Neuronal stem cell (in vitro differentiated cells): ENCODE measurements at regions not wholly inside any gene's neighbourhood (a gene's known extent, or its start where the extent isn't known, plus 50 kb on each side); places are given as distances from the start of the nearest gene placed in this dataset.

Source experiments
- DNase-seq: peaks from one replicate; pipeline ENCODE4 v3.0.0-alpha.2; 2013; ENCODE audit warnings: low spot score
- H2AFZ ChIP-seq: one replicate; pipeline ENCODE4 v1.6.1; 2013; ENCODE audit warnings: mild to moderate bottlenecking, low read length, inconsistent platforms
- H2AK5ac ChIP-seq: 2 replicates; pipeline ENCODE4 v1.6.1; 2013; ENCODE audit warnings: low read depth, mild to moderate bottlenecking, inconsistent platforms, low read length, moderate library complexity, mixed read lengths
- H2BK120ac ChIP-seq: 2 replicates; pipeline ENCODE4 v1.6.1; 2013; ENCODE audit warnings: low read depth, mild to moderate bottlenecking, inconsistent platforms, low read length, moderate library complexity, mixed read lengths
- H2BK12ac ChIP-seq: one replicate; pipeline ENCODE4 v1.6.1; 2013; ENCODE audit warnings: low read length, inconsistent platforms
- H2BK15ac ChIP-seq: 2 replicates; pipeline ENCODE4 v1.6.1; 2013; ENCODE audit warnings: mild to moderate bottlenecking, low read length, inconsistent platforms, mixed read lengths
- H2BK5ac ChIP-seq: one replicate; pipeline ENCODE4 v1.6.1; 2013; ENCODE audit warnings: inconsistent platforms, mild to moderate bottlenecking, low read length, moderate library complexity
- H3K14ac ChIP-seq: one replicate; pipeline ENCODE4 v1.6.1; 2013; ENCODE audit warnings: low read length, inconsistent platforms
- H3K18ac ChIP-seq: 2 replicates; pipeline ENCODE4 v1.6.1; 2013; ENCODE audit warnings: low read length, inconsistent platforms
- H3K23ac ChIP-seq: 2 replicates; pipeline ENCODE4 v1.6.1; 2013; ENCODE audit warnings: low read depth, mild to moderate bottlenecking, mixed read lengths, low read length, inconsistent platforms; ENCODE audit not compliant: poor library complexity
- H3K27ac ChIP-seq: replicated peaks from 3 replicates; pipeline ENCODE4 v1.5.1; 2013; ENCODE audit warnings: low read length, inconsistent platforms
- H3K27me3 ChIP-seq, 3 experiments: 2 replicates each; pipeline ENCODE4 v1.6.1; 2013; ENCODE audit warnings: low read length in 3 of 3, mild to moderate bottlenecking in 2 of 3, inconsistent platforms in 1 of 3, low read depth in 1 of 3, mixed read lengths in 1 of 3, moderate library complexity in 1 of 3; ENCODE audit not compliant: control insufficient read depth in 3 of 3, insufficient read depth in 3 of 3
- H3K36me3 ChIP-seq, 2 donors: replicated peaks in 1 of 2; 2 replicates each; pipeline ENCODE4 v1.6.1; 2013; ENCODE audit warnings: low read length in 2 of 2; ENCODE audit not compliant: control insufficient read depth in 2 of 2, insufficient read depth in 2 of 2
- H3K4ac ChIP-seq: 2 replicates; pipeline ENCODE4 v1.6.1; 2013; ENCODE audit warnings: inconsistent platforms, mild to moderate bottlenecking, low read length, moderate library complexity
- H3K4me1 ChIP-seq, 2 donors: 1 replicate in 1 of 2; 2 replicates in 1 of 2; pipeline ENCODE4 v1.6.1; 2013; ENCODE audit warnings: low read length in 2 of 2, low read depth in 1 of 2; ENCODE audit not compliant: control insufficient read depth in 2 of 2, insufficient read depth in 1 of 2
- H3K4me2 ChIP-seq: one replicate; pipeline ENCODE4 v1.6.1; 2013; ENCODE audit warnings: mild to moderate bottlenecking, low read length, inconsistent platforms; ENCODE audit not compliant: insufficient read depth, poor library complexity, severe bottlenecking
- H3K4me3 ChIP-seq, 2 donors: 2 replicates each; pipeline ENCODE4 v1.5.1; 2013; ENCODE audit warnings: low read length in 2 of 2, mild to moderate bottlenecking in 2 of 2, inconsistent platforms in 1 of 2, moderate library complexity in 1 of 2
- H3K79me1 ChIP-seq: one replicate; pipeline ENCODE4 v1.6.1; 2013; ENCODE audit warnings: low read depth, mild to moderate bottlenecking, inconsistent platforms, low read length, moderate library complexity
- H3K9ac ChIP-seq: one replicate; pipeline ENCODE4 v1.6.1; 2013; ENCODE audit warnings: mild to moderate bottlenecking, low read depth, low read length, inconsistent platforms; ENCODE audit not compliant: poor library complexity
- H3K9me3 ChIP-seq, 2 donors: replicated peaks in 1 of 2; 2 replicates each; pipeline versions ENCODE3 to v1.6.1; 2013; ENCODE audit warnings: low read length in 2 of 2, mild to moderate bottlenecking in 2 of 2, inconsistent platforms in 1 of 2, low read depth in 1 of 2, mixed read lengths in 1 of 2, moderate library complexity in 1 of 2; ENCODE audit not compliant: control insufficient read depth in 2 of 2, insufficient read depth in 1 of 2
- H4K8ac ChIP-seq: one replicate; pipeline ENCODE4 v1.6.1; 2013; ENCODE audit warnings: low read depth, mild to moderate bottlenecking, inconsistent platforms, low read length, moderate library complexity
- H4K91ac ChIP-seq: one replicate; pipeline ENCODE4 v1.6.1; 2013; ENCODE audit warnings: low read length, low read depth, mild to moderate bottlenecking, inconsistent platforms; ENCODE audit not compliant: poor library complexity
- WGBS, 2 donors: extraction: QIAGEN DNeasy Blood & Tissue Kit; methylation state at CpG; one replicate each; pipeline ENCODE4 v1.1.7; 2013; ENCODE audit warnings: missing lambda C conversion rate in 2 of 2, mixed read lengths in 1 of 2; ENCODE audit not compliant: insufficient read length in 2 of 2, insufficient replicate concordance in 1 of 2; ENCODE audit errors: extremely low coverage in 2 of 2; 5-methylcytosine and 5-hydroxymethylcytosine counted together

DNA sequence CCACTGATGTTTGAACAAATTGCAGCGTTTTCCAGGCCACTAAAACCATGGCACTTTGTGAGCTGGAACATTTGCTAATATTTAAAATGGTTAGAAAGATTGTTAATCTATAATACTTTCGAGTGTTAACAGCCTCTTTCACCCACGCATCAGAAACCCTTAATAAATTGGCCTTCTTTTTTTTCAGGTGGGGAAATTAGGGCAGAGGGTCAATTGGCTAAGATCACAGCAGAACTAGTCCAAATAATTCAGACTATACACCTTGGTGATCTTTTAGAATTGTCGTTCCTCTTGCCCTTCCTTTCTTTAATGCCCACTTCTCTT, 105.8 kb downstream of the PTCSC3 start:
- no peak overlapping the region for H3K4me3 ChIP-seq
- H2BK120ac ChIP-seq = no peak overlapping the region
- no peaks in the 10 kb centered on the region for H3K9me3 ChIP-seq
- no peak overlapping the region for H2AK5ac ChIP-seq
- no peak overlapping the region for H2BK5ac ChIP-seq
- DNase-seq = no peak
- peaks cover 0 to 39% (median 0%) of the 10 kb centered on the region in 3 experiments for H3K27me3 ChIP-seq
- no peak overlapping the region for H2BK15ac ChIP-seq
- no peak overlapping the region for H2BK12ac ChIP-seq
- no CpG with 5 or more reads among the region's 4 CpGs for WGBS, 2 donors
- no peak overlapping the region for H3K18ac ChIP-seq
- H4K91ac ChIP-seq = no peak overlapping the region
- H3K23ac ChIP-seq = no peak overlapping the region
- H2AFZ ChIP-seq = no peak overlapping the region
- H3K9ac ChIP-seq = no peak overlapping the region
- no peak overlapping the region for H3K4me2 ChIP-seq
- H3K14ac ChIP-seq = no peak overlapping the region
- no peaks in the 10 kb centered on the region for H3K36me3 ChIP-seq
- no peak overlapping the region for H4K8ac ChIP-seq
- peaks cover 0 to 2% of the 10 kb centered on the region in 2 donors for H3K4me1 ChIP-seq
- no peak overlapping the region for H3K4ac ChIP-seq
- H3K79me1 ChIP-seq = no peaks in the 10 kb centered on the region
- no peak overlapping the region for H3K27ac ChIP-seq

DNA sequence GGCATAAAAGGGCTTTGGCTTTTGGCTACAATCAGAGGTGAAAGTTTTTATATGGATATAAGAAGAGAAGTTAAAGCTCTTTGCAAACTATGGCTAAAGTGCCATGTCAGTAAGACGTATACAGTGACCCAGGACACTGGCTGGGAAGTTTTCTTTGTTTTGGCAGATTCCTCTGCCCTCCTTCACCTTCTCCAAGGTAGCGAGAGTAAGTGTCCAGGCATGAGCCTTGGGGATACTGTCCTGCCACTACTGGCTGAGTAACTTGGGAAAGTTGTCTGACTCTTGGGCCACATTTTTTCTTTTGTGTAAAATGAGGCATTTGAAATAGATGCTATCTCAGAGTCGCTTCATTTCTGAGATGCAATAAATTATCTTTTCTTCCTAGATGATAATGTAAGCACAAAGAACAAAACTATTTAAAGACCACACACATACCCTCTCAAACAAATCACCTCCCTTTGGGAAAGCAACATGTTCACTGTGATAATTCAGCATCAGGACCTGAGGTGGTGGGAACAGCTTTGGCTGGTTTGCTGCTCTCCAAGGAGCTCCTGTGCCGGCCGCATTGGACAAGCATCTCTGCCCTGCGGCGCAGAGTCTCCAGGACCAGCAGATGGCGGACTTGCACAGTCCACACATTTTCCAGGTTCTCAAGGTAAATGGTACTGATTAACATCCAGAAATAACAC, 106.3 kb downstream of the PTCSC3 start:
- no peaks in the 10 kb centered on the region for H3K79me1 ChIP-seq
- no peak overlapping the region for H4K8ac ChIP-seq
- H3K4ac ChIP-seq = no peak overlapping the region
- peak; percentile 56 for DNase-seq
- no peak overlapping the region for H3K14ac ChIP-seq
- no peak overlapping the region for H3K23ac ChIP-seq
- no CpG with 5 or more reads among the region's 8 CpGs for WGBS, 2 donors
- no peak overlapping the region for H3K4me2 ChIP-seq
- no peak overlapping the region for H2AK5ac ChIP-seq
- H3K9me3 ChIP-seq = no peaks in the 10 kb centered on the region
- no peak overlapping the region for H3K18ac ChIP-seq
- H3K9ac ChIP-seq = no peak overlapping the region
- H2BK5ac ChIP-seq = no peak overlapping the region
- H3K4me1 ChIP-seq = peaks cover 0 to 2% of the 10 kb centered on the region in 2 donors
- H2AFZ ChIP-seq = no peak overlapping the region
- no peak overlapping the region for H4K91ac ChIP-seq
- no peak overlapping the region for H2BK120ac ChIP-seq
- no peak overlapping the region for H2BK15ac ChIP-seq
- no peaks in the 10 kb centered on the region for H3K36me3 ChIP-seq
- no peak overlapping the region for H2BK12ac ChIP-seq
- no peak overlapping the region for H3K27ac ChIP-seq
- peaks cover 0 to 41% (median 0%) of the 10 kb centered on the region in 3 experiments for H3K27me3 ChIP-seq
- no peak overlapping the region for H3K4me3 ChIP-seq

DNA sequence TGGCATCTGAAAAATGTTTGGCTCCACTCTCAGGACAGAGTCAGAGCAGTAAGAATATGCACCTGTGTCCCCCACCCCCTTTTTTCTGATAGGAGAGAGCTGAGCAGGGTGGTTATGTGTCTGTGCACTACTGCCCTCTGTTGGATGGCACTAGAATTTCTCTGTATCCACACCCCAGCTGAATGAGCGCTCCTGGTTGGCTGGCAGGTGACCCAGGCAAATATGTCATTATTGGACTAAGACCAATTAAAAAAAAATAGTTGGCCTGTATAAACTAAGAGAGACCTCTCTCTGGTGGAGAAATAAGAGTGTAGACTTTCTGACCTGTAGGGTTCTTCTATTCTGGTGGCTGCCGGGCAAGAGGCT, 107.0 kb downstream of the PTCSC3 start:
- H3K18ac ChIP-seq = no peak overlapping the region
- H3K9ac ChIP-seq = no peak overlapping the region
- no peak overlapping the region for H3K4me2 ChIP-seq
- H3K4me3 ChIP-seq = no peak overlapping the region
- no peaks in the 10 kb centered on the region for H3K36me3 ChIP-seq
- no peak overlapping the region for H2AFZ ChIP-seq
- H3K4me1 ChIP-seq = no peaks in the 10 kb centered on the region
- H4K91ac ChIP-seq = no peak overlapping the region
- H2BK12ac ChIP-seq = no peak overlapping the region
- no CpG with 5 or more reads among the region's 2 CpGs for WGBS, 2 donors
- H3K27ac ChIP-seq = no peak overlapping the region
- no peak overlapping the region for H3K23ac ChIP-seq
- no peak overlapping the region for H2BK5ac ChIP-seq
- H2BK15ac ChIP-seq = no peak overlapping the region
- H3K79me1 ChIP-seq = no peaks in the 10 kb centered on the region
- peak; percentile 58 for DNase-seq
- H3K14ac ChIP-seq = no peak overlapping the region
- H3K4ac ChIP-seq = no peak overlapping the region
- no peaks in the 10 kb centered on the region for H3K9me3 ChIP-seq
- no peak overlapping the region for H2BK120ac ChIP-seq
- no peak overlapping the region for H4K8ac ChIP-seq
- no peak overlapping the region for H2AK5ac ChIP-seq
- peaks cover 0 to 36% (median 0%) of the 10 kb centered on the region in 3 experiments for H3K27me3 ChIP-seq

DNA sequence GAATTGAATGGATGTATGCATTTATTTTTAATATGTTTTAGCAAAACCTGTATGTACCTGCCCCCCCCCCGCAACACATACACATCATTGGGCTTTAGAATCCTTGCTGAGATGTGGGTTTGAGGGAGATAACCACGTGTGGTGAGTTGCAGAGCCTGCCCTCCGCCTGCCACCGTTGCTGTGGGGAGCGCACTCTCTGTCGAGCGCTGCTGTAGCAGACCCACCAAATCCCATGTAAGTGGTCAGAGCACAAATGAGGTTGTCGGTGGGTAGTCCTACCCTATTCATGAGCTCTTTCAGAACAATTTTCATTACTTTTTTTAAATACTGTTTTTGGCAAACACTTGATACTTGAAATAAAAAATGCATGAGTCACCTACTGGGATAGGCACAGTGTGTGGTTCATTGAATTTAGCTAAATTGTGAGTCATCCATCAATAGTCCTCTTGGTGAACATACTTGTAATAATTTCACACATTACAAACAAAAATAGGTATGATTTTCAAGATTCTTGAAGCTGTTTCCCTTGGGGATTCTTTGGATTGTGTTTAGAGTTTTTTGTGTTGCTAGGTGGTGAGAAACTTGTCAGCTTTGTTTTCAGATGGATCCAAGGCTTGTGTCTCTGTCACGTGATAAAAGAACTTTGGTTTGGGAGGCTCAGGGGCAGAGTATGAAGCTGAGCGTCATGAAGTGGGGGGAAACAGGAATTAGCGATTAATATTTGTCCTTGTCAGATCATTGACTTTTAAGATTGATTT, 107.6 kb downstream of the PTCSC3 start:
- H2BK12ac ChIP-seq = no peak overlapping the region
- H3K23ac ChIP-seq = no peak overlapping the region
- H3K9ac ChIP-seq = no peak overlapping the region
- H3K14ac ChIP-seq = no peak overlapping the region
- no peak overlapping the region for H2BK120ac ChIP-seq
- no peak overlapping the region for H2AK5ac ChIP-seq
- no peak overlapping the region for H4K91ac ChIP-seq
- no peaks in the 10 kb centered on the region for H3K4me1 ChIP-seq
- no peaks in the 10 kb centered on the region for H3K9me3 ChIP-seq
- H3K27me3 ChIP-seq = peaks cover 0 to 33% (median 0%) of the 10 kb centered on the region in 3 experiments
- H3K4me2 ChIP-seq = no peak overlapping the region
- H2BK15ac ChIP-seq = no peak overlapping the region
- H3K36me3 ChIP-seq = no peaks in the 10 kb centered on the region
- H3K79me1 ChIP-seq = no peaks in the 10 kb centered on the region
- H3K27ac ChIP-seq = no peak overlapping the region
- no peak overlapping the region for H3K18ac ChIP-seq
- H2BK5ac ChIP-seq = no peak overlapping the region
- no peak for DNase-seq
- no peak overlapping the region for H4K8ac ChIP-seq
- H3K4ac ChIP-seq = no peak overlapping the region
- no peak overlapping the region for H2AFZ ChIP-seq
- no CpG with 5 or more reads among the region's 11 CpGs for WGBS, 2 donors
- no peak overlapping the region for H3K4me3 ChIP-seq
